Trophoblast cell (in vitro differentiated cells and primary cell): ENCODE measurements at regions not wholly inside any gene's neighbourhood (a gene's known extent, or its start where the extent isn't known, plus 50 kb on each side); places are given as distances from the start of the nearest gene placed in this dataset.

Experiments used
- DNase-seq, 2 donors: peaks; one replicate each; pipeline ENCODE4 v3.0.0-alpha.2; 2016
- H2AFZ ChIP-seq: 2 replicates; pipeline ENCODE4 v1.6.1; 2013; ENCODE audit warnings: low read length, moderate library complexity, mild to moderate bottlenecking; ENCODE audit not compliant: insufficient read depth, poor library complexity
- H2AK5ac ChIP-seq: 2 replicates; pipeline ENCODE4 v1.6.1; 2013; ENCODE audit warnings: mild to moderate bottlenecking, low read length
- H2BK120ac ChIP-seq: 2 replicates; pipeline ENCODE4 v1.6.1; 2013; ENCODE audit warnings: low read length, mild to moderate bottlenecking, moderate library complexity; ENCODE audit not compliant: insufficient read depth, poor library complexity
- H2BK12ac ChIP-seq: 2 replicates; pipeline ENCODE4 v1.6.1; 2013; ENCODE audit warnings: mild to moderate bottlenecking, low read length, moderate library complexity
- H2BK5ac ChIP-seq: 2 replicates; pipeline ENCODE4 v1.6.1; 2013; ENCODE audit warnings: low read length, low read depth, moderate library complexity, mild to moderate bottlenecking; ENCODE audit not compliant: poor library complexity
- H3K14ac ChIP-seq: 2 replicates; pipeline ENCODE4 v1.6.1; 2013; ENCODE audit warnings: mild to moderate bottlenecking, low read length
- H3K18ac ChIP-seq: 2 replicates; pipeline ENCODE4 v1.6.1; 2013; ENCODE audit warnings: mild to moderate bottlenecking, low read length
- H3K23ac ChIP-seq: 2 replicates; pipeline ENCODE4 v1.6.1; 2013; ENCODE audit warnings: low read length
- H3K27ac ChIP-seq: 2 replicates; pipeline ENCODE4 v1.5.1; 2013; ENCODE audit warnings: low read depth, mild to moderate bottlenecking, inconsistent platforms, low read length, moderate library complexity
- H3K27me3 ChIP-seq: 2 replicates; pipeline ENCODE4 v1.6.1; 2013; ENCODE audit warnings: inconsistent platforms, mild to moderate bottlenecking, low read length, moderate library complexity; ENCODE audit not compliant: insufficient read depth
- H3K36me3 ChIP-seq, 2 experiments: 1 replicate in 1 of 2; 2 replicates in 1 of 2; pipeline ENCODE4 v1.6.1; 2013; ENCODE audit warnings: low read length in 2 of 2, mild to moderate bottlenecking in 2 of 2, moderate library complexity in 1 of 2; ENCODE audit not compliant: insufficient read depth in 2 of 2, control insufficient read depth in 1 of 2
- H3K4ac ChIP-seq: 2 replicates; pipeline ENCODE4 v1.6.1; 2013; ENCODE audit warnings: low read depth, mild to moderate bottlenecking, low read length, moderate library complexity
- H3K4me1 ChIP-seq, 2 experiments: 1 replicate in 1 of 2; 2 replicates in 1 of 2; pipeline ENCODE4 v1.6.1; 2013; ENCODE audit warnings: low read length in 2 of 2, mild to moderate bottlenecking in 2 of 2, moderate library complexity in 1 of 2; ENCODE audit not compliant: insufficient read depth in 2 of 2, control insufficient read depth in 1 of 2
- H3K4me2 ChIP-seq: 2 replicates; pipeline ENCODE4 v1.6.1; 2013; ENCODE audit warnings: inconsistent platforms, mild to moderate bottlenecking, low read length, moderate library complexity
- H3K4me3 ChIP-seq: 2 replicates; pipeline ENCODE4 v1.5.1; 2013; ENCODE audit warnings: mild to moderate bottlenecking, low read depth, low read length, inconsistent platforms
- H3K79me1 ChIP-seq: one replicate; pipeline ENCODE4 v1.6.1; 2013; ENCODE audit warnings: low read length
- H3K79me2 ChIP-seq: 2 replicates; pipeline ENCODE4 v1.6.1; 2013; ENCODE audit warnings: low read length, mild to moderate bottlenecking; ENCODE audit not compliant: control insufficient read depth, insufficient read depth, poor library complexity
- H3K9ac ChIP-seq: 2 replicates; pipeline ENCODE4 v1.6.1; 2013; ENCODE audit warnings: mild to moderate bottlenecking, low read length
- H3K9me3 ChIP-seq: 2 replicates; pipeline ENCODE4 v1.6.1; 2013; ENCODE audit warnings: low read depth, mild to moderate bottlenecking, control low read depth, inconsistent platforms, low read length; ENCODE audit not compliant: insufficient read depth
- H4K12ac ChIP-seq: 2 replicates; pipeline ENCODE4 v1.6.1; 2013; ENCODE audit warnings: low read depth, mild to moderate bottlenecking, low read length, moderate library complexity
- H4K8ac ChIP-seq: 2 replicates; pipeline ENCODE4 v1.6.1; 2013; ENCODE audit warnings: low read depth, mild to moderate bottlenecking, low read length, moderate library complexity
- H4K91ac ChIP-seq: one replicate; pipeline ENCODE4 v1.6.1; 2013; ENCODE audit warnings: low read depth, mild to moderate bottlenecking, low read length, moderate library complexity
- WGBS: extraction: QIAGEN DNeasy Blood & Tissue Kit; methylation state at CpG from one replicate; pipeline ENCODE4 v1.1.7; 2013; ENCODE audit warnings: missing lambda C conversion rate; ENCODE audit not compliant: insufficient read length, insufficient coverage; ENCODE audit errors: extremely low coverage; 5-methylcytosine and 5-hydroxymethylcytosine counted together

- no peak overlapping the region for H3K23ac ChIP-seq
- H3K9ac ChIP-seq, result no peak overlapping the region
- no peak overlapping the region for H3K4me3 ChIP-seq
- H3K79me2 ChIP-seq, result no peaks in the 10 kb centered on the region
- no peaks in the 10 kb centered on the region for H3K4me1 ChIP-seq
- H2BK12ac ChIP-seq, result no peak overlapping the region
- H2BK120ac ChIP-seq, result no peak overlapping the region
- no peak overlapping the region for H3K4ac ChIP-seq
- H2AFZ ChIP-seq, result no peak overlapping the region
- H3K18ac ChIP-seq, result no peak overlapping the region
- H3K4me2 ChIP-seq, result no peak overlapping the region
- H3K27ac ChIP-seq, result no peak overlapping the region
- DNase-seq, result no peak
- no peaks in the 10 kb centered on the region for H3K79me1 ChIP-seq
- no peak overlapping the region for H4K8ac ChIP-seq
- no peak overlapping the region for H2BK5ac ChIP-seq
- H3K36me3 ChIP-seq, result peaks cover 16 to 21% of the 10 kb centered on the region in 2 experiments
- H3K9me3 ChIP-seq, result no peaks in the 10 kb centered on the region
- H3K14ac ChIP-seq, result no peak overlapping the region
- no peak overlapping the region for H4K12ac ChIP-seq
- no peak overlapping the region for H2AK5ac ChIP-seq
- WGBS, result no CpG with 5 or more reads among the region's 2 CpGs
- H4K91ac ChIP-seq, result no peak overlapping the region
- H3K27me3 ChIP-seq, result no peaks in the 10 kb centered on the region
Observed at GRCh38 chr17:63362115-63362514, 84.0 kb downstream of the CYB561 start.

GRCh38 chr17:63364387-63364786 is 81.7 kb downstream of the CYB561 start:
- H4K8ac ChIP-seq, result no peak overlapping the region
- H2AFZ ChIP-seq, result no peak overlapping the region
- no peak overlapping the region for H3K4ac ChIP-seq
- H3K9ac ChIP-seq, result no peak overlapping the region
- no peaks in the 10 kb centered on the region for H3K4me1 ChIP-seq
- H2AK5ac ChIP-seq, result no peak overlapping the region
- no peaks in the 10 kb centered on the region for H3K79me2 ChIP-seq
- H2BK5ac ChIP-seq, result no peak overlapping the region
- H3K4me3 ChIP-seq, result no peak overlapping the region
- no peak overlapping the region for H3K27ac ChIP-seq
- H3K36me3 ChIP-seq, result peaks cover 16 to 17% of the 10 kb centered on the region in 2 experiments
- no peak overlapping the region for H2BK12ac ChIP-seq
- no peak overlapping the region for H3K4me2 ChIP-seq
- no peak overlapping the region for H3K14ac ChIP-seq
- H3K79me1 ChIP-seq, result no peaks in the 10 kb centered on the region
- WGBS, result no CpG with 5 or more reads among the region's 2 CpGs
- H3K9me3 ChIP-seq, result no peaks in the 10 kb centered on the region
- H2BK120ac ChIP-seq, result no peak overlapping the region
- no peak overlapping the region for H4K91ac ChIP-seq
- no peak overlapping the region for H3K18ac ChIP-seq
- no peak overlapping the region for H4K12ac ChIP-seq
- no peak for DNase-seq
- H3K27me3 ChIP-seq, result no peaks in the 10 kb centered on the region
- H3K23ac ChIP-seq, result no peak overlapping the region

GRCh38 chr17:63364944-63365343 is 81.2 kb downstream of the CYB561 start:
- no CpG with 5 or more reads among the region's 6 CpGs for WGBS
- no peak overlapping the region for H3K27ac ChIP-seq
- no peak overlapping the region for H2AFZ ChIP-seq
- H3K4me3 ChIP-seq, result no peak overlapping the region
- H3K4me1 ChIP-seq, result no peaks in the 10 kb centered on the region
- no peak overlapping the region for H4K8ac ChIP-seq
- no peak overlapping the region for H2AK5ac ChIP-seq
- H3K79me2 ChIP-seq, result no peaks in the 10 kb centered on the region
- no peak overlapping the region for H3K14ac ChIP-seq
- H3K36me3 ChIP-seq, result peaks cover 16 to 20% of the 10 kb centered on the region in 2 experiments
- no peaks in the 10 kb centered on the region for H3K27me3 ChIP-seq
- no peak overlapping the region for H2BK5ac ChIP-seq
- no peak overlapping the region for H3K23ac ChIP-seq
- H3K79me1 ChIP-seq, result no peaks in the 10 kb centered on the region
- H3K4ac ChIP-seq, result no peak overlapping the region
- no peak for DNase-seq
- H2BK12ac ChIP-seq, result no peak overlapping the region
- no peak overlapping the region for H3K18ac ChIP-seq
- no peak overlapping the region for H3K4me2 ChIP-seq
- H2BK120ac ChIP-seq, result no peak overlapping the region
- no peak overlapping the region for H3K9ac ChIP-seq
- H4K91ac ChIP-seq, result no peak overlapping the region
- no peak overlapping the region for H4K12ac ChIP-seq
- H3K9me3 ChIP-seq, result no peaks in the 10 kb centered on the region

- no peak overlapping the region for H3K4me3 ChIP-seq
- WGBS, result no CpG with 5 or more reads among the region's 8 CpGs
- H3K18ac ChIP-seq, result no peak overlapping the region
- no peak overlapping the region for H3K9ac ChIP-seq
- no peaks in the 10 kb centered on the region for H3K79me1 ChIP-seq
- H3K4ac ChIP-seq, result no peak overlapping the region
- no peaks in the 10 kb centered on the region for H3K9me3 ChIP-seq
- H3K79me2 ChIP-seq, result no peaks in the 10 kb centered on the region
- no peaks in the 10 kb centered on the region for H3K4me1 ChIP-seq
- no peak overlapping the region for H4K8ac ChIP-seq
- peak; percentile 63 to 95 for DNase-seq
- no peak overlapping the region for H4K91ac ChIP-seq
- no peak overlapping the region for H4K12ac ChIP-seq
- H2BK12ac ChIP-seq, result no peak overlapping the region
- no peaks in the 10 kb centered on the region for H3K27me3 ChIP-seq
- H3K27ac ChIP-seq, result no peak overlapping the region
- no peak overlapping the region for H2AK5ac ChIP-seq
- H3K4me2 ChIP-seq, result no peak overlapping the region
- no peak overlapping the region for H2BK5ac ChIP-seq
- H2AFZ ChIP-seq, result no peak overlapping the region
- H3K36me3 ChIP-seq, result peaks cover 18 to 20% of the 10 kb centered on the region in 2 experiments
- H2BK120ac ChIP-seq, result no peak overlapping the region
- no peak overlapping the region for H3K23ac ChIP-seq
- no peak overlapping the region for H3K14ac ChIP-seq
Observed at GRCh38 chr17:63365366-63366240, 80.5 kb downstream of the CYB561 start.
